ENCODE measurements at regions not wholly inside any gene's neighbourhood (a gene's known extent, or its start where the extent isn't known, plus 50 kb on each side); places are given as distances from the start of the nearest gene placed in this dataset.

- DNase-seq = no peak
- no peak for TF ChIP-seq POLR2A (IDR thresholded peaks at IDR 0.05; ENCODE audit: low read length)
- no peak for TF ChIP-seq GATA1 (IDR thresholded peaks at IDR 0.05; ENCODE audit: low read depth, low read length)
Observed at GRCh38 chr14:35235840-35236239, 56.3 kb upstream of the PSMA6 start.

DNA sequence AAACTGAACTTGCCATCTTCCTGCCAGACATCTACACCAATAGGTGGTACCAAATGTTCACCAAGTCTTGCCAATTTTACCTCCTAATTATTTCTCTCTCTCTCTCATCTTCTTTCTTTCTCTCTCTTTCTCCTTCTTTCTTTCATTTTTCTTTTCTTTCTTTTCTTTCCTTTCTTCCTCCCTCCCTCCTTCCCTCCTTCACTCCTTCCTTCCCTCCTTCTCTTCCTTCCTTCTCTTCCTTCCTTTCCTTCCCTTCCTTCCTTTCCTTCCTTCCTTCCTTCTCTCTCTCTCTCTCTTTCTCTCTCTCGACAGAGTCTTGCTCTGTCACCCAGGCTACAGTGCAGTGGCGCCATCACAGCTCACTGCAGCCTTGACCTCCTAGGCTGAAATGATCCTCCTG lies 55.4 kb upstream of the PSMA6 start:
- no peak for TF ChIP-seq GATA1 (IDR thresholded peaks at IDR 0.05; ENCODE audit: low read depth, low read length)
- TF ChIP-seq POLR2A (IDR thresholded peaks at IDR 0.05; ENCODE audit: low read length) = no peak
- no peak for DNase-seq

GRCh38 chr14:35240231-35240630 lies 52.0 kb upstream of the PSMA6 start:
- DNase-seq = no peak
- TF ChIP-seq POLR2A (IDR thresholded peaks at IDR 0.05; ENCODE audit: low read length) = no peak
- TF ChIP-seq GATA1 (IDR thresholded peaks at IDR 0.05; ENCODE audit: low read depth, low read length) = no peak
